Erythroblast (primary cell): ENCODE measurements at regions not wholly inside any gene's neighbourhood (a gene's known extent, or its start where the extent isn't known, plus 50 kb on each side); places are given as distances from the start of the nearest gene placed in this dataset.

Experiments used
- DNase-seq, 2 experiments: peaks; one replicate each; lab custom pipeline; 2025; lab: John Stamatoyannopoulos, UW
- GATA1 ChIP-seq: IDR thresholded peaks from 2 replicates; pipeline ENCODE4 v1.6.1; 2011; ENCODE audit warnings: low read depth, mild to moderate bottlenecking, control low read depth, low read length, moderate library complexity
- POLR2A ChIP-seq: IDR thresholded peaks from 2 replicates; pipeline ENCODE4 v1.6.1; 2011; ENCODE audit warnings: mild to moderate bottlenecking, low read length

DNA sequence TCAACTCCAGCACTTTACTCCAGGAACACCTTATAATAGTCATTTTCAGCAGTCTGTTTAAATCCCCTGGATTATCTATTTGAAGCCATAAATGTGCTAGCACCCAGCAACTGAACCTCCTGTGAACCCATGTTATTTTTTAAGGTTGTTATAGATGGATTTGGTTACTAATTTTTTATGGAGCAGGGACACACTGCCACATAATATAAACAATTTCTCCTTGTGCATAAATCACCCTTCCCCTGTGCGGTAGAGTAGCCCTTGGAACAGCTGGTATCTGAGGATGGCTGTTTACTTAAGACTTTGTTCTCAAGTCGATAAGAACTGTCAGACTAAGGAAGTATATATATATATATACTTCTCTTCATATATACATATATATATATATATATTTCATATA lies 367.4 kb downstream of the EPHA4 start:
- TF ChIP-seq POLR2A = no peak
- no peak for DNase-seq

DNA sequence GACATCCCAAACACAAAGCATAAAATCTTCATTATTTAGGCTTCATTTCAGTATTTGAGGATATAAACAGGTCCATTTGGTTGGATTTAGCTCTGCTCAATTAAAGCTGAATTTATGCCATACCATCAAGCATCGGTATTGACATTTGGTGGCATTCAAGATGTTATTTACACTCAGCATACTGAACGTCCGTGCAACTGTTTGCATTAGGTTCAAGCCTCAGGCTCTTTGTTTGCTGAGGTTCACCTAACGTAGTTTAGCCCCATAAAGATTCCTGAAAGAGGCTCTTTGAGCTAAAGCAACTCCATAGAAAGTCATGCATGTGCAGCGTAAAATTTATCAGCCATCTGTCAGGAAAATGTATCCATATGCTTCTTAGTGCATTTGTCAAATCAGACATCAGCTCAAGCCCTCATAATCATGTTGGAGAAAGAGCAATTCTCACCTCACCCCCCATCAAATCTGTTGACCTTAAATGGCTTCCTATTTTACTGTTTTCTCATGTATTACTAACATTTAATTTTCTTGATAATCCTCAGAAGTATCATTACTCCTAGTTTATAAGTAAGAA lies 366.9 kb downstream of the EPHA4 start:
- no peak for DNase-seq
- no peak for TF ChIP-seq GATA1
- TF ChIP-seq POLR2A = no peak

DNA sequence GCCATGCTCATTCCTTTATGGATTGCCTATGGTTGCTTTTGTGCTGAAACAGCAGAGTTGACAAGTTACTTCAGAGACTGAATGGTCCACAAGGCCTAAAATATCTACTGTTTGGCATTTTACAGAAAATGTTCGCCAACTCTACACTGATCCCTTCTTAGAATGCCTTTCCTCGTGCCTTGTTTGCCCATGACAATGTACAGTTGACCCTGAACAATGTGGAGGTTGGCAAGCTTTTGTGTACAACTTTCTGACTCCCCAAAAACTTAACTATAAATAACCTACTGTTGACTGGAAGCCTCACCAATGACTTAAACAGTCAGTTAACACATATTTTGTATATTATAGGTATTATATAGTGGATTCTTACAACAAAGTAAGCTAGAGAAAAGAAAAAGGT lies 361.4 kb downstream of the EPHA4 start:
- DNase-seq = no peak
- TF ChIP-seq GATA1 (no peak), POLR2A (no peak)

DNA sequence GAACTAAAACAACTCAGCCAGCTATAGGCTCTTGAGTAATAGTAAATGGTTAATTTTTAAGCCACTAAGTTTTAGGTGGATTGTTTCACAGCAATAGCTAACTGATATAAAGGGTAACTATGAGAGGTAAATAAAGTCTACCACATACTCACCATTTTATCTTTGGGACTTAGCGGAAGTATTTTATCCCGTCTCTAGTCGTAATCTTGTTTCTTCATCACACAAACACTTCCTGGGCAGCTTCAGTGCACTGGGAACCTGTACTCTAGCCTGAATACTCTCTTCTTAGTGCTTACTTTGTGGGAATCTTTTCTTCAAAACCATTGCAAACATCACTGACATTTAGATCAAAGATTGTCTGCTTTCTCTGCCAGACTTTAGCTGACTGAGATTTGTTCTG lies 360.5 kb downstream of the EPHA4 start:
- TF ChIP-seq POLR2A (no peak), GATA1 (no peak)
- no peak for DNase-seq

DNA sequence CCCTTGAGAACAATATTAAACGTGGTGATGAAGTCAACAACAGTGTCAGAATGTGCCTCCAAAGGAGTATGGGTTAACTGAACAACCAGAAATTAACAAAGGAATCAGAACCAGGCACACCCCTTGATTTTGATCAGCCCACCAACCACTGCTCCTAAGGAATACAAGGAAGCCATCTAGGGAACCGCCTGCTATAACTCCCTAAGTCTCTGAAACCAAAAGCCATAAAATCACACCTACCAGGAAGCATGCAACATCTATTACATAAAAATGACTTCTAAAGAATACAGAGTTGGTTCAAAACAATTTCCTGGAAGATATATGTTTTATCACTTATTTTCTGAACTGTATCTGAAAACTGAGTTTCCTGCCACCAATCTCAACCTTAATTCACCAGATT lies 360.0 kb downstream of the EPHA4 start:
- no peak for DNase-seq
- TF ChIP-seq GATA1 = no peak

DNA sequence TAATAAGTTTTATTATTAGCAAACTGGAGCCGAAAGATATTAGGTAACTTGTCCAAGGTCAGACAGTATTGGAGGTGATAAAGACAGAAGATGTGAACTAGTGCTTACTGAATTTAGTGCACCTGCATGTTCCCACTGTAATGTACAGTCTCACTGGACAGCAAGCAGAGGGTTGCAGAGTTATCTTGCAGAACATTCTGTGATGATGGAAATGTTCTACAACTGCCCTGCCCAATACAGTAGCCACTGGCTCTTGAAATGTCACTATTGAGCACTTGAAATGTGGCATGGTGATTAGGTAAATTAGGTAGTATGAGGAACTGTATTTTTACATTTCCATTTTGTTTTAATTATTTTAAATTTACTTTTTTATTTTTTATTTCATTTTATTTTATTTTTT lies 356.6 kb downstream of the EPHA4 start:
- TF ChIP-seq POLR2A (no peak), GATA1 (no peak)
- DNase-seq = no peak

GRCh38 chr2:221216636-221217035 lies 355.5 kb downstream of the EPHA4 start:
- TF ChIP-seq GATA1 = no peak
- TF ChIP-seq POLR2A = no peak
- no peak for DNase-seq

DNA sequence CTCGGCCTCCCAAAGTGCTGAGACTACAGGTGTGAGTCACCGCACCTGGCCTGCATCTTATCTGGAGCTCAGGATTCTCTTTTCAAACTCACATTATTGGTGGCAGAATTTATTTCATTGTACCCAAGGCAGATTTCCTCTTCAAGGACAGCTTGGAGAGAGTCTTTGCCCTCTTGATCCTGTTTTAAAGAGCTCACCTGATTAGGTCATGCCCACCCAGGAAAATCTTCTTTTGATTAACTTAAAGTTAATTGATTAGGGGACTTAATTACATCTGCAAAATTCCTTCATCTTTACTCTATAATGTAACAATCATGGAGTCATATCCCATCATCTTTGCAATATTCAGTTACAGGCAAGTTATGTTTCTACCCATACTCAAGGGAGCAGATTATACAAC lies 346.4 kb downstream of the EPHA4 start:
- TF ChIP-seq POLR2A (no peak), GATA1 (no peak)
- DNase-seq = no peak

DNA sequence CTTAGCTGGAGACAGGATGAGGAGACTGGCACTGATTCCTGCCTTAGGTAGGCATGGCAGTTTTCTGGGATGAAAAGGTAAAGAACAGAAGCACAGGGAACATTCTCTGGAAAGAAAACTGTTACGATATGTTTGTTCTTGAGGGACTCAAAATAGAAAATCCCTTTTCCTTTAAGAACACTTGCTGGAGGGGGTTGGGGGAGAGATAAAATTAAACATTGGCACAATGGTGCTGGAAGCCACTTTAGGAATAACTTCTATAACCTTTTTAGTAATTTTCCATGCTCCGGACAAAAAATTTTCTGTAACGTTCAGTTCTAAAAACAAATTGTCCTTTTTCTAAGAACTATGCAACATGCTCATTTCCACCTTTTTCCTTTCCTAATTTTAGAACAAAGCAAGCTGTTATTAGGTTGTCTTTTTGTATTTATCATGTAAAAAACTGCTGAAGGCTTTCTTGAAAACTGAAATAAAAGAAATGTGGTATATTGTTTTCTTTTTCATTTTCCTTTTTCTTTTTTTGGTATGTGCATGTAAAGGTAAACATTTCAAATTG lies 343.8 kb downstream of the EPHA4 start:
- no peak for DNase-seq
- TF ChIP-seq POLR2A = no peak
- TF ChIP-seq GATA1 = no peak

- no peak for TF ChIP-seq POLR2A
- TF ChIP-seq GATA1 = no peak
- no peak for DNase-seq
Measured at GRCh38 chr2:221229099-221229498, 343.0 kb downstream of the EPHA4 start.

- no peak for DNase-seq
- TF ChIP-seq POLR2A (no peak), GATA1 (no peak)
Measured at GRCh38 chr2:221231511-221231910, 340.6 kb downstream of the EPHA4 start.

- no peak for DNase-seq
- TF ChIP-seq POLR2A = no peak
- no peak for TF ChIP-seq GATA1
Measured at GRCh38 chr2:221235941-221236340, 336.2 kb downstream of the EPHA4 start.

DNA sequence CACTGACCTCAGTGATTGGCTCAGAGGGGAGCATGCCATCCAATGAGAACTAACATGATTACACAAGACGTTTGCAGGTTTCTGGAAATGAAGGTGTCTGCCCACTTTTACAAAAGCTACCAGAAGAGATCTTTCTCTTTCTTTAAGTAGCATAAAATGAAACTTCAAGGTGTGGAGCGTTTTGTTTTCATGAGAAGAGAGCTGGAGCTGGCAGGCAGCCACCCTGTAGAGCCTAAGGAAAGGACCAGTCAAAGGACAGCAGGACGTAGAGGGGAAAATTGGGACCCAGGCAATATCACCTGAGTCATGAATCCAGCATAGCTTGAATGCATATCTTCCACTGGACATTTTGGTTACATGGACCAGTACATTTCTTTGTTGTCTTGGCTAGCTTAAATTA lies 331.0 kb downstream of the EPHA4 start:
- DNase-seq = no peak
- no peak for TF ChIP-seq GATA1
- TF ChIP-seq POLR2A = no peak

GRCh38 chr2:221243771-221244170 lies 328.3 kb downstream of the EPHA4 start:
- no peak for DNase-seq
- TF ChIP-seq GATA1 = no peak
- TF ChIP-seq POLR2A = no peak

GRCh38 chr2:221245045-221245444 lies 327.1 kb downstream of the EPHA4 start:
- DNase-seq = no peak
- no peak for TF ChIP-seq GATA1
- TF ChIP-seq POLR2A = no peak

DNA sequence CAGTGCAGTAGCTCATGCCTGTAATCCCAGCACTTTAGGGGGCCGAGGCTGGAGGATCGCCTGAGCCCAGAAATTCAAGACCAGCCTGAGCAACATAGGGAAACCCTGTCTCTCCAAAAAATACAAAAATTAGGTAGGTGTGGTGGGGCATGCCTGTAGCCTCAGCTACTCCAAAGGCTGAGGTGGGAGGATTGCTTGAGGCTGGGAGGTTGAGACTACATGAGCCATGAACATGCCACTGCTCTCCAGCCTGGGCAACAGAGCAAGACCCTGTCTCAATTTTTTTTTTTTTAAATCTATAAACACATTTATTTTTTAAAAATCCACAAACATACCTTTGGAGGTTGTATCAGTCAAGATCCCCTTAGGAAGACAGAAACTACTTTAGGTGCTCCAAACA lies 326.3 kb downstream of the EPHA4 start:
- DNase-seq = no peak
- no peak for TF ChIP-seq GATA1
- TF ChIP-seq POLR2A = no peak

DNA sequence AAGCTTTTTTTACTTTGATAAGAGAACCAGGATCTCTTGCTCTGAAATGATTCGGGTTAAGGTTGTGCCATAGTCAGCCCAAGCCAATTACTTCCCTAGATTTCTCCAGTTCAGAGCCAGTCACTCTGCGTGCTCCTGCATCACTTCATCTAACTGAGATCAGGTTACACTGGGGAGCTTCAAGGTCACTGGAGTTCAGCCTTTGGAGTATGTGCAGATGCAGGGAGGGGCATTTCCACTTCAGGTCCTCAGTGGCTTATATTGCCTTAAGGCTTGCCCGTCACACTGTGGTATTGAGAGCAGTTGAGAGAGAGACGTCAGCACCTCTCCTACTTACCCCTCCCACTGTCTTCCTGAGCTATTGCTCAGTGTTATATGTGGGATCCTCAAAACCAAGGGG lies 317.8 kb downstream of the EPHA4 start:
- no peak for DNase-seq
- TF ChIP-seq GATA1 (no peak), POLR2A (no peak)
